ENCODE measurements at regions not wholly inside any gene's neighbourhood (a gene's known extent, or its start where the extent isn't known, plus 50 kb on each side); places are given as distances from the start of the nearest gene placed in this dataset.
"Not testable (repeated sequence)": the region's sequence is repeated elsewhere in the genome, so short reads cannot be mapped to it uniquely, and the experiment has no call there.

- DNase-seq, result not testable (repeated sequence)
Observed at GRCh38 chr16:29197494-29198100, 208.9 kb downstream of the NPIPB11 start.

GRCh38 chr16:29196746-29197145 is 209.8 kb downstream of the NPIPB11 start:
- DNase-seq, result not testable (repeated sequence)

- not testable (repeated sequence) for DNase-seq
Observed at GRCh38 chr16:29195116-29195872, 210.4 kb downstream of the LAT start.

- DNase-seq, result not testable (repeated sequence)
Observed at GRCh38 chr16:29194185-29194844, 209.5 kb downstream of the LAT start.

GRCh38 chr16:29193634-29194033 is 208.8 kb downstream of the LAT start:
- DNase-seq, result not testable (repeated sequence)

- DNase-seq, result not testable (repeated sequence)
Observed at GRCh38 chr16:29193248-29193574, 208.4 kb downstream of the LAT start.

GRCh38 chr16:29192329-29193247 is 207.7 kb downstream of the LAT start:
- no peak for DNase-seq

GRCh38 chr16:29191636-29192180 is 206.9 kb downstream of the LAT start:
- not testable (repeated sequence) for DNase-seq

- not testable (repeated sequence) for DNase-seq
Observed at GRCh38 chr16:29190553-29191431, 205.9 kb downstream of the LAT start.

GRCh38 chr16:29188806-29189205 is 204.0 kb downstream of the LAT start:
- not testable (repeated sequence) for DNase-seq

- not testable (repeated sequence) for DNase-seq
Observed at GRCh38 chr16:29186306-29187220, 201.7 kb downstream of the LAT start.

GRCh38 chr16:29185872-29186271 is 201.0 kb downstream of the LAT start:
- not testable (repeated sequence) for DNase-seq

GRCh38 chr16:29184738-29185438 is 200.0 kb downstream of the LAT start:
- not testable (repeated sequence) for DNase-seq

- DNase-seq, result not testable (repeated sequence)
Observed at GRCh38 chr16:29182940-29183868, 198.4 kb downstream of the LAT start.

GRCh38 chr16:29182501-29182900 is 197.6 kb downstream of the LAT start:
- no peak for DNase-seq

- DNase-seq, result not testable (repeated sequence)
Observed at GRCh38 chr16:29181921-29182411, 197.1 kb downstream of the LAT start.

GRCh38 chr16:29181254-29181780 is 196.5 kb downstream of the LAT start:
- not testable (repeated sequence) for DNase-seq

- not testable (repeated sequence) for DNase-seq
Observed at GRCh38 chr16:29180206-29180600, 195.4 kb downstream of the LAT start.

All from NCI-H446 (cell line).